ENCODE measurements at regions not wholly inside any gene's neighbourhood (a gene's known extent, or its start where the extent isn't known, plus 50 kb on each side); places are given as distances from the start of the nearest gene placed in this dataset.

DNA sequence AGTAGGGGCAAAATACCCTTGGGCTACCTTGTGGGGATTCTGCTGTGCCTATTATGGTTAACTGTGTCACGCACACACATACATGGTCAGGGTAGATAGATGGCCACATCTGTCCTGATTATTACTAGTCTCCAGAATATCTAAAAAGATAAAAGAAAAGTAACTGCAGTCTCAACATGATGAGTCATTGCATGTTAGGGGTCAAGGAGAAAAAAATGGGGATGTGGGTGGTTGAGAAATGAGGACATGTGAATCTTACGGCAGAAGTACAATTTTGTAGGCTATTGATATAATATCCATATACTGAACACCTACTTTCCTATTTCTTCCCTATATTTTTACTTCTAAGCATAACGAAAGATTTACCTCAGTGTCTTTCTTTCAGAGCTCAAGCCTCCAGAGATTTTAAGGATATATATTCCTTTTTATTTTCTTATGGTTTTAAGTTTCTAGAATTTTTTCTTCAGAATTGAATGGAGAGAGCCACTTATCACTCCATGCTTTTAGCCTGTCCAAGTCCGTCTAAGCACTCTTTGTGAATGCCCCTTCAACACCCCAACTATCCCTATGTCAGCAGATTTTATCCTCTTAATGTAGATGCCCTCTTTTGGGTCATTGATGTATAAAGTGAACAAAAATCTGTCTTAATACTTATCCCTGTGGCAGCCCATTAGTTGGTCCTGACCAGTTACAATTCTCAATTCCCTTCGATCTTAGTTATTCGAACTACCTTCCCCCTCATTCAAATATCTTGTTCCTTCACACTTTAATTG lies 642.2 kb downstream of the IQCM start:
- no peaks in the 10 kb centered on the region for H3K36me3 Mint-ChIP-seq (ENCODE audit: insufficient read depth, unreplicated experiment)
- no peak overlapping the region for H3K4me3 Mint-ChIP-seq (ENCODE audit: unreplicated experiment)
- ChIA-PET POLR2A (no interaction called here), CTCF (no interaction called here)
- H3K4me1 Mint-ChIP-seq (ENCODE audit: insufficient read depth, unreplicated experiment): peaks cover 12% of the 10 kb centered on the region
- TF ChIP-seq CTCF (IDR thresholded peaks at IDR 0.05; ENCODE audit: unreplicated experiment): no peak
- no peak for DNase-seq (ENCODE audit: unreplicated experiment)
- H3K27ac Mint-ChIP-seq (ENCODE audit: low read depth, unreplicated experiment): no peak overlapping the region
- no TSS peak for BruUV-seq (replicated peaks)
- peaks cover 10% of the 10 kb centered on the region for H3K9me3 Mint-ChIP-seq (ENCODE audit: unreplicated experiment)
- intact Hi-C loops (cut with micrococcal nuclease): no loop called here
- no peaks in the 10 kb centered on the region for H3K27me3 Mint-ChIP-seq (ENCODE audit: insufficient read depth, unreplicated experiment)

- peaks cover 12% of the 10 kb centered on the region for H3K4me1 Mint-ChIP-seq (ENCODE audit: insufficient read depth, unreplicated experiment)
- intact Hi-C loops (cut with micrococcal nuclease): no loop called here
- no peaks in the 10 kb centered on the region for H3K27me3 Mint-ChIP-seq (ENCODE audit: insufficient read depth, unreplicated experiment)
- H3K36me3 Mint-ChIP-seq (ENCODE audit: insufficient read depth, unreplicated experiment): no peaks in the 10 kb centered on the region
- CTCF ChIA-PET: no interaction called here
- no peak for TF ChIP-seq CTCF (IDR thresholded peaks at IDR 0.05; ENCODE audit: unreplicated experiment)
- no peak overlapping the region for H3K4me3 Mint-ChIP-seq (ENCODE audit: unreplicated experiment)
- BruUV-seq (replicated peaks): no TSS peak
- H3K27ac Mint-ChIP-seq (ENCODE audit: low read depth, unreplicated experiment): no peak overlapping the region
- POLR2A ChIA-PET: no interaction called here
- no peak for DNase-seq (ENCODE audit: unreplicated experiment)
- peaks cover 7% of the 10 kb centered on the region for H3K9me3 Mint-ChIP-seq (ENCODE audit: unreplicated experiment)
Measured at GRCh38 chr4:149168645-149169044, 647.0 kb downstream of the IQCM start.

DNA sequence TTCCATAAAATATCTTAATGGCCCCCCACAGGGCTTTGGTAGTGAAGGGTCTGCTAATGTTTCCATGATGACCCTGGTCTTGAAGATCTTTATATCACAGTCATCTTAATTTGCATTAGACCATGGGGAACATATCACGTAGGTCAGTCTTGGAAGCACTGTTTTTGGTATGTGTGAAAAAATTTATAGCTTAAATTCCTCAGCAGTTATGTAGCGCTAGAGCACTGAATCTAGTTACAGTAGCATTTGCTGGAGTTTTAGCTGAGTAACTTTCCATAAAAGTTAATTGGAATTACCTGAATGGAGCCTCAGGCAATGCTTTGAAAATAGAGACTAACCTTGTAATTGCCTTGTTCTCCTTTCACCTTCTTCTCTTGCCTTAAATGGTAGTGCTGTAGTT lies 648.8 kb downstream of the IQCM start:
- Mint-ChIP-seq H3K4me3 (ENCODE audit: unreplicated experiment) (no peak overlapping the region), H3K36me3 (ENCODE audit: insufficient read depth, unreplicated experiment) (no peaks in the 10 kb centered on the region), H3K27ac (ENCODE audit: low read depth, unreplicated experiment) (no peak overlapping the region), H3K27me3 (ENCODE audit: insufficient read depth, unreplicated experiment) (no peaks in the 10 kb centered on the region), H3K9me3 (ENCODE audit: unreplicated experiment) (peaks cover 7% of the 10 kb centered on the region), H3K4me1 (ENCODE audit: insufficient read depth, unreplicated experiment) (peaks cover 12% of the 10 kb centered on the region)
- BruUV-seq (replicated peaks): no TSS peak
- POLR2A ChIA-PET: no interaction called here
- TF ChIP-seq CTCF (IDR thresholded peaks at IDR 0.05; ENCODE audit: unreplicated experiment): no peak
- CTCF ChIA-PET: interaction anchor here (0.8 kb wide), 1 partner anchor 12 kb away, joined by 7 read pairs; no protein-coding TSS in a partner anchor
- no peak for DNase-seq (ENCODE audit: unreplicated experiment)
- intact Hi-C loops (cut with micrococcal nuclease): no loop called here

- ChIA-PET POLR2A (no interaction called here), CTCF (no interaction called here)
- Mint-ChIP-seq H3K4me3 (ENCODE audit: unreplicated experiment) (no peak overlapping the region), H3K9me3 (ENCODE audit: unreplicated experiment) (peaks cover 7% of the 10 kb centered on the region), H3K27me3 (ENCODE audit: insufficient read depth, unreplicated experiment) (no peaks in the 10 kb centered on the region), H3K4me1 (ENCODE audit: insufficient read depth, unreplicated experiment) (peaks cover 14% of the 10 kb centered on the region), H3K36me3 (ENCODE audit: insufficient read depth, unreplicated experiment) (no peaks in the 10 kb centered on the region), H3K27ac (ENCODE audit: low read depth, unreplicated experiment) (no peak overlapping the region)
- BruUV-seq (replicated peaks): no TSS peak
- no peak for DNase-seq (ENCODE audit: unreplicated experiment)
- no peak for TF ChIP-seq CTCF (IDR thresholded peaks at IDR 0.05; ENCODE audit: unreplicated experiment)
- intact Hi-C loops (cut with micrococcal nuclease): no loop called here
Measured at GRCh38 chr4:149166365-149166764, 649.3 kb downstream of the IQCM start.
